Testis (tissue), 2 donors: ENCODE measurements at regions not wholly inside any gene's neighbourhood (a gene's known extent, or its start where the extent isn't known, plus 50 kb on each side); places are given as distances from the start of the nearest gene placed in this dataset.

Source experiments
- DNase-seq: peaks from one replicate; pipeline ENCODE4 v3.0.0-alpha.2; 2019
- H3K27ac ChIP-seq, 2 donors: fragments of 200-600 bp; sonication (generic); one replicate each; pipeline ENCODE4 v1.5.1; 2019
- H3K27me3 ChIP-seq: fragments of 200-600 bp; sonication (generic); one replicate; pipeline ENCODE4 v1.5.1; 2019
- H3K36me3 ChIP-seq: fragments of 200-600 bp; sonication (generic); one replicate; pipeline ENCODE4 v1.5.1; 2017; ENCODE audit warnings: low read depth; ENCODE audit errors: missing control alignments
- H3K4me1 ChIP-seq: fragments of 200-600 bp; sonication (generic); one replicate; pipeline ENCODE4 v1.5.1; 2019
- H3K4me3 ChIP-seq, 2 donors: fragments of 200-600 bp; sonication (generic); one replicate each; pipeline ENCODE4 v1.5.1; 2017 to 2019
- H3K9me3 ChIP-seq: fragments of 200-600 bp; sonication (generic); one replicate; pipeline ENCODE4 v1.5.1; 2017
- CTCF ChIP-seq, 3 experiments: fragments of 450-650 bp in 2 of 3; fragments of 200-600 bp in 1 of 3; sonication (generic) in 1 of 3; IDR thresholded peaks; one replicate each; pipeline ENCODE4 v1.5.1; 2016 to 2019; ENCODE audit warnings: antibody characterized with exemption in 3 of 3, mild to moderate bottlenecking in 2 of 3, moderate library complexity in 1 of 3
- POLR2A ChIP-seq: fragments of 450-650 bp; IDR thresholded peaks from one replicate; pipeline ENCODE4 v1.6.1; 2017; ENCODE audit warnings: antibody characterized with exemption, mild to moderate bottlenecking, moderate library complexity
- WGBS, 2 donors: methylation state at CpG; one replicate each; pipeline ENCODE4 v1.1.5; 2018; 5-methylcytosine and 5-hydroxymethylcytosine counted together
- intact Hi-C: fragments of 100-400 bp; cut with DNase I; formaldehyde crosslinking; loops from one replicate; pipeline ENCODE4 v1.15.1; 2023; ENCODE audit warnings: low total_unique reads

GRCh38 chr4:141427726-141428296, 207.1 kb downstream of the ZNF330 start:
- intact Hi-C loops, result no loop called here
- no peaks in the 10 kb centered on the region for H3K36me3 ChIP-seq
- no peak overlapping the region for H3K4me3 ChIP-seq
- H3K27me3 ChIP-seq, result no peaks in the 10 kb centered on the region
- H3K4me1 ChIP-seq, result no peaks in the 10 kb centered on the region
- DNase-seq, result no peak
- TF ChIP-seq CTCF (IDR thresholded peaks at IDR 0.05) (no peak), POLR2A (no peak)
- 69 to 82% methylated on average over 4 of the region's 4 CpGs for WGBS, 2 donors
- no peak overlapping the region for H3K27ac ChIP-seq
- no peaks in the 10 kb centered on the region for H3K9me3 ChIP-seq

GRCh38 chr4:141429933-141430332, 206.4 kb upstream of the IL15 start:
- DNase-seq, result no peak
- 69 to 82% methylated on average over 6 of the region's 6 CpGs for WGBS, 2 donors
- Histone ChIP-seq H3K27ac (no peak overlapping the region), H3K36me3 (no peaks in the 10 kb centered on the region), H3K27me3 (no peaks in the 10 kb centered on the region), H3K4me1 (no peaks in the 10 kb centered on the region), H3K4me3 (no peak overlapping the region), H3K9me3 (no peaks in the 10 kb centered on the region)
- no peak for TF ChIP-seq CTCF (IDR thresholded peaks at IDR 0.05)
- no peak for TF ChIP-seq POLR2A
- intact Hi-C loops, result no loop called here

- Histone ChIP-seq H3K4me1 (no peaks in the 10 kb centered on the region), H3K27me3 (no peaks in the 10 kb centered on the region), H3K9me3 (no peaks in the 10 kb centered on the region), H3K27ac (no peak overlapping the region), H3K4me3 (no peak overlapping the region), H3K36me3 (no peaks in the 10 kb centered on the region)
- 83 to 87% methylated on average over 4 of the region's 4 CpGs for WGBS, 2 donors
- DNase-seq, result no peak
- TF ChIP-seq CTCF (IDR thresholded peaks at IDR 0.05), result no peak
- no peak for TF ChIP-seq POLR2A
- intact Hi-C loops, result no loop called here
Observed at GRCh38 chr4:141430686-141431085, 205.7 kb upstream of the IL15 start.

- WGBS, 2 donors, result 28 to 41% methylated on average over 2 of the region's 2 CpGs
- no peaks in the 10 kb centered on the region for H3K36me3 ChIP-seq
- no peaks in the 10 kb centered on the region for H3K9me3 ChIP-seq
- no peak for DNase-seq
- no peaks in the 10 kb centered on the region for H3K27me3 ChIP-seq
- intact Hi-C loops, result no loop called here
- TF ChIP-seq CTCF (IDR thresholded peaks at IDR 0.05) (no peak), POLR2A (no peak)
- H3K4me3 ChIP-seq, result no peak overlapping the region
- no peak overlapping the region for H3K27ac ChIP-seq
- no peaks in the 10 kb centered on the region for H3K4me1 ChIP-seq
Observed at GRCh38 chr4:141432000-141432712, 204.2 kb upstream of the IL15 start.
